Dermis blood vessel endothelial cell (primary cell): ENCODE measurements at regions not wholly inside any gene's neighbourhood (a gene's known extent, or its start where the extent isn't known, plus 50 kb on each side); places are given as distances from the start of the nearest gene placed in this dataset.
"Not testable (repeated sequence)": the region's sequence is repeated elsewhere in the genome, so short reads cannot be mapped to it uniquely, and the experiment has no call there.

Source experiments
- DNase-seq: peaks from one replicate; pipeline ENCODE4 v3.0.0; 2010

DNA sequence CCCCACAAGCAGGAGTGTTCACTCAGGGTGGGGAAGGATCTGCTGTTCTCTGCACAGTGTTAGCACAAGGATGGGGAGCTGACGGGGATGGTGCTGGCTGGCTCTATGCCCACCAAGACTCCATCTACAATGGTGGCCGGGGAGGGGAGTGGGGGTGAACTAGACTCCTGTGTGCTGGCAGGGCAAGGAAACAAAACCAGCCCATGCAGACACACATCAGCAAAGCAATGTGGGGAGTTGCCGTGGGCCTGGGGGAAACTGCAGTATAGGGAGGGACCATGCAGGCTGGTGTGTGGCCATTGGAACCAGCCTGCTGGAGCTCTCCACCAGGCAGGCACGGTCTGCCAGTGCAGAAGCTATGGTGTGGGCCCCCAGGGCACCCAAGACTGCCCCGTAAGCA lies 195.1 kb downstream of the PWWP3B start:
- DNase-seq: no peak

DNA sequence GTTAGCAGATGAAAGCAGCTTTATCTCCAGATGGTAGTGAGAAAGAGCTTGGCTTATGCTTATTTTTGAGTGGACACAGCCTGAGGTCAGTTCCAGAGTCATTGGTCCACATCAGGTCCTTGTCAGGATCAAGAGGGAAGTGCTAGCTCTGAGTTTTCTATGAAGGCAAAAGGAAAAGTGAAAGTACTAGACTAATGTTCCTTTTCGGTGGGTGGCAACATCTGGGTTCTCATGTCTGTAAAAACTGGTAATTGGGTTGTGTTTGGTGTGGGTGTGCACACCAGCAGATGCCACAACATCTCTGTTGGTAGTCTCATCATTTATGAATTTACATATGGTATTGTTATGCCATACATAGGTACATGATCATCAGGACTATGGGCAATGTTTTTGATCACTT lies 210.5 kb downstream of the PWWP3B start:
- no peak for DNase-seq

DNA sequence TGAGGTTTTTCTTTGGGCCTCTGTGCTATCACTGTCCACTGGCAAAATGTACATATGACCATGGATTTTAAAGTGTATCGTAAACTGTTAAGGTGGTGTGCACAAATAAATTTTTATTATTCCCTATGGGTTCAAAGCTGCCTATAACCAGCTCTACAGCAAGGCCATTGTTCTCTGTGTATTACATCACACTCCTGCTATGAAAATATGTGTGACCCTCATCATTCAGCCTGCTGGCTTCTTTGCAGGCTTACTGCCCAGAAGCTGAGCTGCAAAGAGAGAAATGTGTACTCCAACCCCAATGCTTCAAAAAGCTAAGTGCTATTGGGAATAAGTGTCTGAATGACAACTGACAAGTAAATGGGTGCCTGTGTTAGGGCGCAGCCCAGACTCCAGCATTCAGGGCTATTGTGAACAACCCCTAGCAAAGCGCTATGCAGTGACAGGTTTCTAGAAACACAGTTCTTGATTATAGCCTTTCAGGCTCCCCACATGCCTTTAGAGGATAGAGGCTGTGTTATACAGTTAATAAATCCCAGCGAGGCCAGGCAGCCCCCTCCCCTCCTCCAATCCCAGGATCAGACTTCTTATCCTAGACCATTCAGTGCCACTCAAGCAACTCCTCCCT lies 220.4 kb upstream of the RADX start:
- DNase-seq: no peak

DNA sequence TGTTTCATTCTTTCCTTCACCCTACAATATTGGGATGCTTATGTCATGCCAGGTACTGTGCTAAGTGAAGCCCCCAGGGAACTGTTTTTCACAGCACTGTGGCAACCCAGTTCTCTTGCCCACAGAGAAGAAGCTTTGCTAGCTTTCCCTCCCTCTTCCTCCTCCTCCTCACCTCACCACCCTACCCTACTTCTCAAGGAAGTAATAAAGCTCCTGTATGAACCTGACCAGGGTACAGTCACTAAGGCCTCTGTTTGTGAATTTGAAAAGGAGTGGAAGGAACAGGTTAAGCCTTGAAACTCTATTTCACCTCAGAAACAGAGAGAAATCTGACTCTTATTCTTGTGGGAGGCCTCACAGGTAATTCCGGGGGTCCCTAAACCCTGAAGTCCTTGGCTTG lies 219.4 kb upstream of the RADX start:
- DNase-seq: no peak

DNA sequence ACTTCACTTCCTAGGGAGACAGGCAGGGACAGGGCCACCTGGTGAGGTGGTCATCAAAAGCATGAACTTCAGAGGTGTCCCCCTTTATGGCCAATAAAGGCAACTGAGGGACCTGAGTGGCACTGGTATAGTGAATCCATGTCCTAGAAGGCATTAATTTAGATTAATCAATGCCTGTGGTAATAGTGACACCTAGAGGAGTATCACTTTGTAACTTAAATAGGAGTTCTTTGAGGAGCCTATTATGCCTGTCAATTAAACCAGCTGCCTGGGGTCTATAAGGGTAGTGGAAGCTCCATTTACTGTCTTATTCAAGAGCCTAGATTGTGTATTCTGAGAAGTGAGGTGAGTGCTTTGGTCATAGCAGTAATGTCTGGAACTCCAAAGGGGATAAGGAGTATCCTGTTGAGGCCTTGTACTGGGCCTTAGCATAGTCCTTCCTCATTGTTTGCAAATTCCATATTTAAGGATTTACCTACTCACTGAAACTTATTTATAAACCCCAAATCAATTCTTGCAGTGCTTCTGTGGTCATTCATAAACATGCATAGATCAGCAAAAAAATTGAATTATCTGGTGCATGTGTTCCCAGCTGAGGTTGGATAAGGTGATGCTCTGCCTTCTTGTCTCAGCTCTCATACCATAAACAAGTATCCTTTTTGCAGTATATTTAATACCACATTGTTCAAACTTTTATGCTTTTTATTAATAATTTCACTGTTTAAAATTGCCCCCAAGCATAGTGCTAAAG lies 213.8 kb upstream of the RADX start:
- no peak for DNase-seq

DNA sequence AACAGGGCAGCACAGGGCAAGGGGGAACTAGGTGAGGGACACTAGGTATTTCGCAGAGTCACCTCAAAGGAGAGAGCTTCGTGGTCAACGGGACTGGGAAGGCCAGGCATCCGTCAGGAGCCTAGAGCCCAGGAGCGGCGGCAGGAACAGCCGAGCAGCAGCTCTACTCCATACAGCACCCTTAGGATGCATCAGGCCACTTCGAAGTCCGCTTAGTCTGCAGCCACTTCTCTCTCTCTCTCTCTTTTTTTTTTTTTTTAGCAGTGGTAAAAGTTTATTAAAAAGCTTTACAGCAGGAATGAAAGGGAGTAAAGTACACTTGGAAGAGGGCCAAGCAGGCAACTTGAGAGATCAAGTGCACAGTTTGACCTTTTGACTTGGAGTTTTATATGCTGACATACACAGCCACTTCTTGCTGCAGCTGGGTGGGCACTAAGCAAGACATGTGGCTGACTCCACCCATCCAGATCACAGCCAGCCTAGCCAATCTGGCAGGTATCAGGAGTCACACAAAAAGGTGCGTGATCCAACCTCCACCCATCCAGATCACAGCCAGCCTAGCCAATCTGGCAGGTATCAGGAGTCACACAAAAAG lies 209.7 kb upstream of the RADX start:
- DNase-seq: no peak

DNA sequence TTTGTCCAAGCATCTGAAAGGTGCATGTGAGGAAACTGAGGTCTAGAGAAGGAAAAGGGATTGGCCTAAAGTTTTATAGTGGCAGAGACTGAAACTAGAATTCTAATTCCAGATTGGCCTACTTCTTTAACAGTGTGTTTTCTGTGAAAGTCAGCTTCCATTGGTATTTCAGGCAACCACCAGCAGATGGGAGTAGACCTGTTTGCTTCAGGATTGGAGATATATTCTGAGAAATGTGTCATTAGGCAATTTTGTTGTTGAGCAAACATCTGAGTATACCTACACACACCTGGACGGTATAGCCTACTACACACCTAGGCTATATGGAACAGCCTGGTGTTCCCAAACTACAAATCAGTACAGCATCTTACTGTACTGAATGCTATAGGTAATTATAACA lies 207.3 kb upstream of the RADX start:
- DNase-seq: no peak

DNA sequence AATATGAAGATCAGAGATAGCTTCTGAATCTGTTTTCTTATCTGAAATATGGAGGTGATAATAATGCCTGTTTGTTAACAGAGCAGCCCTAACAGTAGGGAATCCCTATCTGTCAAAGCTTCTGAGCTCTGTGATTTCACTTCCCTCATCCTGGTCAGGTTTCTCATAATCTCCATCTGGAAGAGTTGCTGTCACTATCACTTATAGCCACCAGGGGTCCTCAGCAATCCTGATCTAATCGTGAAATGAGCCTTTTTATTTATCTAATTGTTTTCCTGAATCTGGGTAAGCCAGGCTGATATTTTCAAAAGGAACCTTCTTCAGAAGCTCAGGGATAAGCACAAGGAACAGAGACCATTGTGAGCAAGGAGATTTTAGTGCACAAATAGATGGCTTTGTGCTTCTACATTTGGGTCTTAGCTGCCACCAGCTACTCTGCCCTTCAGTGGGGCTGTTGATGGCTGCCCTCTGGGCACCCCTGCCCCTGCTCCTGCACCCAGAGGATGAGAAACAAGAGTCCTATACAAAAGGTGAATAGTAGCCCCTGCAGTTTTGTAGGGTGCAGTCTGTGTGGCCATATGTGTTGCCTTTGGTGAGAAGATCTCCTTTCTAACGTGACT lies 196.4 kb upstream of the RADX start:
- DNase-seq: peak; percentile 17

DNA sequence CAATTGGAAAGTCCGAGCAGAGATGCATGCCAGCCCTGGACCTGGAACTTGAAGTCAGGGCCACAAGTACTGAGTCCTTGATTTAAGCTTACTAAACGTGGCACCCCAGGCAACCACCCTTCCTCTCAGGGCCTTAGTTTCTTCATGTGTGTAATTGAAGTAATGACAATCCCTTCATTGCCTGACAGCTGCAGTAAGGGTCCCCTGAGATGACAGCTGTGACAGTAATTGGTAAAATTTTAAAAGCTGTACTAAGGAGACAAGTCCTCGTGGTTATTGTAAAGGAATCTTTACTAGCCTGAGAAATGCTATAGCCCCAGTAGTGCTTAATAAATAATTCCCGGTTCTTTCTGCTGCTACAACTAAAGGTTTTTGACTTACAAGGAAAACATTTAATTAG lies 175.1 kb upstream of the RADX start:
- no peak for DNase-seq

DNA sequence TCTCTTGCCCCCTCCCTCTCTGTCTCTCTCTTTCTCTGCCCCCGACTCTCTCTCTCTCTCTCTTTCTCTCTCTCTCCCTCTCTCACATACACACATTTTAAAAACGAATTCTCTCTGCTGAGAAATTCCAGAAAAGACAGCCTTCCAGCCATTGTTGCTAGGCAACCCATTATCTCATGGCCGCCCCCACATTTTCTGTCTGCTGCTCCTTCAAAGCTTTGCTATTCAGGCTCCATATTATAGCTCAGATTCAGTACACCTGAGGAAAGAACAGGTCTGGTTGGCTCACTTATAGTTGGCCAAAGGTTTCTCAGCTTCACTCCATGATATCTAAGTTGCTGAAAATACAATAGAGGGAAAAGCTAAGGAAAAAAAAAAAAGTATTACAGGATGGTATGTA lies 174.4 kb upstream of the RADX start:
- no peak for DNase-seq

DNA sequence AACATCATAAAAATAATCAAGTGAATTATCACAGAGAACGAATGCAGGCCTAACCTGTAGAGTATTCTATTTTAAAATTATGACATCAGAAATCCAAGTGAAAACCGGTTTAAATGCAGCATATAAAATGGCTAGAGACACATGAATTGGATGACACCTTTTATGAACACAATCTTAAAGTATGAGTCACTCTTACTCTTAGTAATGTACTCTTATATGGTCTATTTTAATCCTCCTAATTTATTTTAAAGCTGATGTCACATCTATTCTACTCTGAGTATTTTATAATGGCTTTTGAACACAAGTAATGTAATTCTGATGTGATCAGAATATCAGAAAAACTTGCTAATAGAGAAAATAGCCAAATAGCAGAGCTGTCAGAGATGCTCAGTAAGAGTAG lies 161.4 kb upstream of the RADX start:
- no peak for DNase-seq

DNA sequence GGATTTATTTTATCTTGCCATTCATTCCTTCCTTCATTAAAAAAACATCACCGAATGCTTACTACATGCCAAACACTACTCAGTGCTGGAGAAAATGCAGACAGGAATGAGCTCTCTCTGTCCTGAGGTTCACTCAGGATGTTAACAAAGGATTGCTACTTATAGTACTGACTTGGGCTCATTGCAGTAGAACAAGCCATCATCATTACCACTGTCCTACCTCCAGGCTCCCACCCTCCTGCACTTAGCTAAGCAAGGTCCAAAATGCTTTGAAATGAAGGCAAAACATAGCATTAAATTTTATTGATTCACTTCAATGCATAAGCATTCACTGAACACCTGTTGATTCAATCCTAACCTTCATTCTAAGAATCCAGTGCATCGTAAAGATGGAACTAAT lies 159.8 kb upstream of the RADX start:
- DNase-seq: no peak

DNA sequence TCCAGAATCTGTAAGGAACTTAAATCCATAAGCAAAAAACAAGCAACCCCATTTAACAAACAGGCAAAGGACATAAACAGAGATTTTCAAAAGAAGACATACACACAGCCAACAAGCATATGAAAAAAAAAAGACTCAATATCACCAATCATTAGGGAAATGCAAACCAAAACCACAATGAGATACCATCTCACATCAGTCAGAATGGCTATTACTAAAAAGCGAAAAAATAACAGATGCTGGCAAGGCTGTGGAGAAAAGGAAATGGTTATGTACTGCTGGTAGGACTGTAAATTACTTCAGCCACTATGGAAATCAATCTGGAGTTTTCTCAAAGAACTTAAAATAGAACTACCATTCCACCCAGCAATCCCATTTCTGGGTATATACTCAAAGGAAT lies 156.8 kb upstream of the RADX start:
- no peak for DNase-seq

DNA sequence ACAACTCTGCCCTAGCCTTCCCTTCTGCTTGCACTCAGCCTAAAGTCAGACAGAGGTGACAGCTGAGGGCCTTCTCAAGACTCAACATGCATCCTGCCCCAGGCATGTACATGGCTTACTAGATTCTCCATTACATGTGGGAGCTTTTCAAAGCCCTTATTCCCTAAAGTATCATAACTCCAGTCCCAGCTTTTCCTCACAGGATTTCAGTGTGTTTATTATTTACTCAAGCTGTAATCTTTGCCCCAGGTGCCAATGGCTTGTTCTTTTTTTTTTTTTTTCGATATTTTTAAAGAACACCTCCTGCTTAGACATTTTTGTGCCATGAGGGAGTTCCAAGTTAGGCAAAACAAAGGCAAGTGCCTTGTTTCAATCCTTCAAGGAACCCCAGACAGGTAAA lies 154.0 kb upstream of the RADX start:
- no peak for DNase-seq

DNA sequence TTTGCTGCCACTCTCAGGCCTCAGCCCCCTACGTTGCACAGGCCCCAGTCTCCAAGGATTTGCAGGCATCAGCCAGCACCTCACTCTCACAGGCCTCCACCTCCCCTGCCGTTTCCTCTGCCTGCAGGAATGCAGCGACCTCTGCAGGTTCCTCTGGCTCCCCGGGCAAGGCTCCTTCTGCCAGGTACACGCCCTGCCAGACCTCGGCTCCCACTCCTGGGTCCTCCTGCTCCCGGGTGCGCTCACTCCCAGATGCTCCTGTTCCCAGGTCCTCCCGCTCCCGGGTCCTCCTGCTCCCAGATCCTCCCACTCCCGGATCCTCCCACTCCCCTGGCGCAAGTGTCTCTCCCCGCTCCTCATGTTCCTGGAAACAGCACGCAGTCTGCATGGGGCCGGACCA lies 144.4 kb upstream of the RADX start:
- no peak for DNase-seq

DNA sequence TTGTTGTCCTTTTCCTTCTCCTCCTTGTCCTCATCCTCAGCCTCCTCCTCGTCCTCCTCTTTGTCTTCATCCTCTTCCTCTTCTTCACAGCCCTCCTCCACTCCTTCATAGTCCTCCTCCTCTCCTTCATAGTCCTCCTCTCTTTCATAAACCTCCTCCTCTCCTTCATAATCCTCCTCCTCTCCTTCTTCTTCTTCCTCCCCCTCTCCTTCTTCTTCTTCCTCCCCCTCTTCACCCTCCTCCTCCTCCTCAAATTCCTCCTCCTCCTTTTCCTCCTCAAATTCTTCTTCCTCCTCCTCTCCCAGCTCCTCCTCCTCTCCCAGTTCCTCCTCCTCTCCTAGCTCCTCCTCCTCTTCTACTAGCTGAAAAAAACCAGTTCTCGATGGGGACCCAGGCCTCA lies 143.8 kb upstream of the RADX start:
- DNase-seq: no peak

DNA sequence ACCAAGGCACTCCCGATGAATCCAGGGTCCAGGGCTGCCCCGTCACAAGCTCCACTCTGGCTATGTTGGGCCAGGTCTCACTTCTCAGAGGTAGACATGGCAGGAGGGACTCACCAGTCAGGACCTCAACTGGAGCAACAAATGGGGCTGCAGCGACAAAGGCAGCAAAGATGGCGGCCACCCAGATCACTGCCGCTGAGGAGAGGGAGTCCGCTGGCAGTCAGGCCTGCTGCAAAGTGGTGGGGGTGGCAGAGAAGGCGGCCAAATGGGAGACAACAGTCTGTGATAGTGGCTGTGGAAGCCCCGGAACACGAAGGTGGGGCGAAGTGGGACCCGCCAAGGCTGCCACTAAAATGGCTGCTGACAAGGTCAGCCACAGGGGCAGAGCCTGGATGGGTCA lies 143.3 kb upstream of the RADX start:
- DNase-seq: no peak

DNA sequence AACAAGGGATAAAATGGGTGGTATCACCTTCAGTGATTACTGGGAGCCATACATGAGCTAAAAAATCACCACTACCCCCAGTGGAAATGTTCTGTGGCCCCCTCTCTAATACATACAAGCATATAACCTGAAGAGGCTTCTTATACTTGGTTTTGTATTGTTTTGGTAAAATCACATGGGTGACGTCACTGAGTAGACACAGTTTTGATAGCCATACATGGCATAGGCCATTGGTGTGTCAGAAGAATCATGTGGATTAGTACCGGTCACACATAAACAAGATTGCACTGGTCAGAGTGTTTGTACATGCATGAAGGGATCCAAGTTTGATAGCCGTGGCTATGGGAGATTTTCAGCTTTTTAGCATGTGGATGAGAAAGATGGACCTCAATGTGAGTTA lies 131.9 kb upstream of the RADX start:
- no peak for DNase-seq

DNA sequence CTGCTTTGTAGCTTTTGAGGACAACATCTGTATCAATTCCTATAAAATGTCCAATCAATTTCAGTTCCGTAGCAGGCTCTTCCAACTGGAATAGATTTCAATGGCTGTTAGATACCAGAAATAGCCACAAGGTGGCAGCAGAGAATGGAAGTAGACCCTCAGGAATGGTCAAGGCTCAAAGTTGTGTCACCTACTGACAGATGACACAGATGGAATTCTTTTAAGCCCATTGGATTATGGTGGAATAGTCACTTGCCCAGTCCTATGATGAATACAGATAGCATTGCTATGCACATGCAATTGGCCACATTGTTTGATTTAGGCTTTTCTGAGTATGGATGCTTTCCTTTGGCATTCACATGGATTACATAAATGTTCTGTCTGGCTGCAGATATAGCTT lies 130.4 kb upstream of the RADX start:
- peak; percentile 54 for DNase-seq

DNA sequence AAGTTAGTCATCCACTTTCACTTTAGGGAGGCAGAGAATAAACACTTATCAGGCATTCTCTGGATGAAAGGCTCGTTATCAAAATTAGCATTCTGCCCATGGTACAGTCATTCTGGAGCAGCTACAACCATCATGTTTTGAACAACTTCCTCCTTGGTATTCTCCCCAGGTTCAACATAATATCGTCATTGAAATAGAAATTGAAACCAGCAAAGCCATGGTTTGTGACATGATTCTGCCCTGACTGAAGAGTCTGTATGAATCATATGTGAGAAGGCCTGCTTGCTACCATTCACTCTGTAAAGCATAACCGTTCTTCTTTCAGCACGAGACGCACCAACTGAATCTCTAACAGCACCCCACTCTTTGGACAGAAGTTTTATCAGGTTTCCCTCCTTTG lies 127.5 kb upstream of the RADX start:
- no peak for DNase-seq

DNA sequence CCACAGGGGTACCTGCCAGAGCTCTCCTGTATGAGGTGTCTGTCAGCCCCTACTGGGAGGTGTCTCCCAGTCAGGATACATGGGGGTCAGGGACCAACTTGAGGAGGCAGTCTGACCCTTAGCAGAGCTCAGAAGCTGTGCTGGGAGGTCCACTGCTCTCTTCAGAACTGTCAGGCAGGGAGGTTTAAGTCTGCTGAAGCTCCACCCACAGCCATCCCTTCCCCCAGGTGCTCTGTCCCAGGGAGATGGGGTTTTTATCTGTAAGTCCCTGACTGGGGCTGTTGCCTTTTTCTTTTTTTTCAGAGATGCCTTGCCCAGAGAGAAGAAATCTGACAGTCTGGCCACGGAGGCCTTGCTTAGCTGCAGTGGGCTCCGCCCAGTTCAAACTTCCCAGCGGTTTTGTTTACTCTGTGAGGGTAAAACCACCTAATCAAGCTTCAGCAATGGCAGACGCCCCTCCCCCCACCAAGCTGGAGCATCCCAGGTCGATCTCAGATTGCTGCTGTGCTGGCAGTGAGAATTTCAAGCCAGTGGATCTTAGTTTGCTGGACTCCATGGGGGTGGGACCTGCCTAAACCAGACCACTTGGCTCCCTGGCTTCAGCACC lies 118.5 kb upstream of the RADX start:
- DNase-seq: not testable (repeated sequence)

DNA sequence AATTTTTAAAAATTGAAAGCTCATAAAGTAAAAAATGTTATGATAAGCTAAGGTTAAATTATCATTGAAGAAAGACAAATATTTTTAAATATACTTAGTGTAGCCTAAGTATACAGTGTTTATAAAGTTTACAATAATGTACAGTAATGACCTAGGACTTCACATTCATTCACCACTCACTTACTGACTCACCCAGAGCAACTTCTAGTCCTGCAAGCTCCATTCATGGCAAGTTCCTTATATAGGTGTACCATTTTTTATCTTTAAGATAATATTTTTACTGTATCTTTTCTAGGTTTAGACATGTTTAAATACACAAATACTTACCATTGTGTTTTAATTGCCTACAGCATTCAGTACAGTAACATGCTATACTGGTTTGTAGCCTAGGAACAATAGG lies 112.3 kb upstream of the RADX start:
- no peak for DNase-seq

DNA sequence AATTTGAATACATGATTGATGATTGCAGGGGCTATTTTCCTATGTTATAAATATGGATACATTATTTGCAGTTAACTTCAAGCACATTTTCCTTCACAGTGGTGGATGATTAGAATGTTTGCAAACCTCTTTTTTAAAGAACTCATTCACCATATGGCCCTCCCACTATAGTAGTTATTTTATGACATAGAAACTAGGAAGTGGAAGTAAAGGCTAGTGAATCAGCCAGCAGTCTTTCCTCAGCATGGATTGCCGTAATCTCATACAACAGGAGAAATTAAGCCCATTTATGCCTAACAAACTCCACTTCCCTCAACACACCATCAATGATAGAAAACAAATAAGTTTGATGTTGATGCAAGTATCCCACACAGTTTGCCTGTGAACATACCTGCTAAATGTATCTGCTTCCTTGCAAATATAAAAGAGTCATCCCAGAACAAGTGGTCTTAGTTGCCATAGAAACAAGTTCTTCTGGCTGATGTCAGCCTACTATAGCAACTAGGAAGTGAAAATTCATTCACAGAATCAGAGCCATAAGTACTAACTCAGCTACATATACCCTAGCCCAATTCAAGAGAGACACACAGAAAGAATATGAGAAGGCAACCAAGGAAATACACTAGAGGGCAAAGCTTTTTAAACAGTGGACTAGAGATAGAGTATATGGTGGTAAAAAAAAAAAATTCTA lies 100.9 kb upstream of the RADX start:
- DNase-seq: no peak
